ENCODE measurements at regions not wholly inside any gene's neighbourhood (a gene's known extent, or its start where the extent isn't known, plus 50 kb on each side); places are given as distances from the start of the nearest gene placed in this dataset.

GRCh38 chr5:156271569-156271968 is 55.4 kb upstream of the SGCD start:
- TF ChIP-seq EZH2 (IDR thresholded peaks at IDR 0.05; ENCODE audit: low read depth) (no peak), CTCF (conservative IDR thresholded peaks at IDR 0.05) (no peak)

All from PC-9 (cell line).